ENCODE measurements at regions not wholly inside any gene's neighbourhood (a gene's known extent, or its start where the extent isn't known, plus 50 kb on each side); places are given as distances from the start of the nearest gene placed in this dataset.

GRCh38 chr14:54200726-54201125 lies 196.1 kb upstream of the CDKN3 start:
- no peak for TF ChIP-seq REST (IDR thresholded peaks at IDR 0.05; ENCODE audit: borderline replicate concordance)
- no peak for TF ChIP-seq SMC3 (conservative IDR thresholded peaks at IDR 0.05; ENCODE audit: poor library complexity)
- TF ChIP-seq CTCF (IDR thresholded peaks at IDR 0.05; ENCODE audit: poor library complexity, severe bottlenecking), result no peak
- no peak for TF ChIP-seq EZH2 (IDR thresholded peaks at IDR 0.05; ENCODE audit: borderline replicate concordance, insufficient read depth, low read length, poor library complexity, severe bottlenecking)

Measured in neural cell (in vitro differentiated cells).